NCI-H1048 (cell line): ENCODE measurements at regions not wholly inside any gene's neighbourhood (a gene's known extent, or its start where the extent isn't known, plus 50 kb on each side); places are given as distances from the start of the nearest gene placed in this dataset.
"Not testable (repeated sequence)": the region's sequence is repeated elsewhere in the genome, so short reads cannot be mapped to it uniquely, and the experiment has no call there.

Experiments used
- DNase-seq: peaks from one replicate; lab custom pipeline; 2025; lab: John Stamatoyannopoulos, UW

DNA sequence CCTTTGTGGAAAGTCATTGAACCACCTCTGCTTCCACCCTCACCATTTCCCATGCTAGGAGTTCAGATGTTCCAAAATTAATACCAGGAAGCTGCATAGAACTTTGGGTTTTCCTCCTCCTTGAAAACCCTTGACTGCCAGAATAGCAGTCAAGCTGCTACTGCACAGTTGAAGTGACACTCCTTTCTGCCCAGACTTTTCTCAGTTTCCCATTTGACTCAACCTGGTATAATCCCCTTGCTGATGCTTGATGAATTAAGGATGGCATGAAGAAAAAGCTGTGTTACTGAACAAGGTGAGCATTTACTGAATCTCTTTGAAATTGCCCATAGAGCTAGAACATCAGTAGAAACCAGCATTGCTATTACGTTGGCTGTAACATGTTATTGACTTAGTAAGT lies 286.0 kb downstream of the EDEM1 start:
- no peak for DNase-seq

- DNase-seq = no peak
These were observed 288.9 kb downstream of the EDEM1 start for GRCh38 chr3:5476403-5476802.

DNA sequence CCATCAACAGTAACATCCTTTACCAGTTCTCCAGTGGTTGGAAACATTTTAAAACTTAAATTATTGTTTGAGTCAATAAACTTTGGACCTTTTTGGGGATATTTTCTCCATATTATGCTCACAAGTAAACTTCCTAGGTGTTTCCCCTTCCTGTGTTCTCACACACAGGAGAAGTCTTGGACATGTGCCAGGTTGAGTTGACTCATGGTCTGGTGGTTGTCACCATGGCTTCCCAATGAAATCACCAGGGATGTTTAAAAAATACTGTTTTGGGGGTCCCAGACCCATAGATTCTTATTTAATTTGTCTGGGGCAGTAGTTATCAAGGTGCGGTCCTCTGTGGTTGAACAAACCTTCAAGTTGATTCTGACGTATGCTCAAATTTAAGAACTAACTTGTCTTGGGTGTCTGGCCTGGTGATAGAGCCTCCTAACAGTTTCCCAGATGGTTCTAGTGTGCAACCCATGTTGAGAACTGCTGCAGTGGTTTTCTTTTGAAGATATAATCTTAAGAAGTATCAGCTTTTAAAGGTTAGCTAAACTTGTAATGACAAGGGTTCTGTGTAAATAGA lies 291.8 kb downstream of the EDEM1 start:
- no peak for DNase-seq

- DNase-seq = no peak
These were observed 292.7 kb downstream of the EDEM1 start for GRCh38 chr3:5480190-5480589.

GRCh38 chr3:5485427-5485826 lies 297.9 kb downstream of the EDEM1 start:
- no peak for DNase-seq

DNA sequence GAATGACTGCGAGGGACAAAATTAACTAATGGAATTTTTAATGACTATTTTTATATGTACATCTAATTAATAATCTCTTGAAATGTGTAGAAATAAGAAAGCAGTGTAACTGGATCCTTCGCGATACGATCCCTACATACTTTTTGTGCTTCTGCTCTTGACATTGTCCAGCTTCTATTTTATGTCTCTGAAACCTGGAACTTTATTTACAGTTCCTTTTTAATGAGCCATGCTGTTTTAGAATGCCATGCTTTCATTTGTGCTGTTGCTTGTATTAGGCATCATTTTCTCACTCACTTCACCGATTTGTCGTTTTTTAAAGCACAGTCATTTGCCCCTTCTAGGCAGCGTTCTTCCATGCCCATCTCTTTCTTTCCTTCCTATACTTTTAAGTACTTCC lies 301.3 kb downstream of the EDEM1 start:
- no peak for DNase-seq

GRCh38 chr3:5489536-5489935 lies 302.0 kb downstream of the EDEM1 start:
- no peak for DNase-seq

- no peak for DNase-seq
These were observed 307.5 kb downstream of the EDEM1 start for GRCh38 chr3:5494905-5495519.

GRCh38 chr3:5497497-5497896 lies 310.0 kb downstream of the EDEM1 start:
- no peak for DNase-seq

DNA sequence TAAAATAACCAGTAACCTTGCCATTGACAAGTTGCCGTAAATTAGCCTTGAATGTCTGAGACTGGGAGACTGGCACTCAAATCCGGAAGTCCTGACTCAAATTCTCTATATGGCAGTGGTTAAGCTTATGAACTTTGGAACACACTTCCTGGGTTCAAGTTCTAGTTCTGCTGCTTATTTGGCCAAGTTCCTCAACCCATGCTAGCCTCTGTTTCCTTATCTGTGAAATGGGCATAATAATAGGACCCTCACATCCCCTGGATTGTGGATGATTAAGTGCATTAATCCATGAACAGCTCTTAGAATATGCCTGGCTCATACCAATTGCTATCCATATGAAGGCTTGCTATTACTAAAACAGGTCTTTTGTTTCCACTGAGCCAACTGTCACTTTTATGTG lies 311.5 kb downstream of the EDEM1 start:
- no peak for DNase-seq

DNA sequence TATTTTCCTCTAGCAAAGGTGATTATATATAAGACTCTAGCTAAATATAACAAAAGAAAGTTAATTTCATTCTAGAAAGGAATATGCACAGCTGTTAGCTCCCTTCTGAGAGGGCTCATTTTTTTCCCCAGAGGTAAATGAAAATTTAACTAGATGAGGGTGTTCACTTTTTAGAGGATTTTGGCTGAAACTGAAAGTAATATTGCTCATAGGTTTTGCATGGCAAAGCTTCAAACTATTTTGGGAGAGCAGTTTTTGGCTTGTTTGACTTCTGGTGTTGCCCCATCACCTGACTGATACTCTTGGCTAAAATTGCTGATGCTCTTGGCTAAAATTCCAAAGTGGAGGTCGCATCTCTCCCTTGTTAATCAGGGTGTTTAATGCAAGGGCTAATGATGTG lies 311.9 kb downstream of the EDEM1 start:
- DNase-seq = no peak

GRCh38 chr3:5503136-5503535 lies 315.6 kb downstream of the EDEM1 start:
- no peak for DNase-seq

GRCh38 chr3:5504135-5504534 lies 316.6 kb downstream of the EDEM1 start:
- no peak for DNase-seq

DNA sequence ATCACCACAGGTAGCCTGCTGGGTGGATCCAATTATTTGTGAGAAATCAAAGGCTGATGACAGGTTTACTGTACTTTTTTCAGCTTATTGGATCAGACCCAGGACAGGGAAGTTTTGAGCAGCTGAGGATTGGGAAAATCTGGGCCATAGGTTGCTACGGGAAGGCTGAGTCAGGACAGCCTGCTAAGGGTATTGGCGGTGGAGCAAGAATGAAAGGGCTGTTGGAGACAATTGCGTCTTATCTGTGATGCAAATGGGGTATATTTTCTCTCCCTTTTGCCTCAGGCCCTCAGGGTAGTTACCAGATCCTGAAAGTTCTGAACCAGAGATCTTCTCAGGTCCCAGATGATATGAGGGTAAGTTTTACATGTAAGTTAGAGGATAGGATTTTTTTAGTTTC lies 317.7 kb downstream of the EDEM1 start:
- no peak for DNase-seq

DNA sequence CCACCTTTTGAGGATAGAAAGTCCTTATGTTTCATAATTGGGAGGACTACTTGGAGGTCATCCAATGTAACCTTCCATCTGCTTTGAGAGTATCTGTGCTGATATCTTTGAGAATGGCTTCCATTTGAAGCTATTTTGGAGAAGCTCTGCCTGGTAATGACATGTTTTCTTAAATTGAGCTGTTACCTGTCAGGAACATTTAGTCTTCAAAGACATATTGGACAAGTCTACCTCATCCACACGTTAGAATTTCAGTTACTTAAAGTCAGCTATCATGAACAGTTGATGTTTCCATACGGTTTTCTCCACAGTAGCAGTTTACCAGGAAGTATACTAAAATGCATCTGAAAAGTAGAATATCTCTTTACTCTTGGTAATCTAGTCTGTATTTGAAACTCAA lies 318.5 kb downstream of the EDEM1 start:
- DNase-seq = no peak

- DNase-seq = not testable (repeated sequence)
These were observed 321.4 kb downstream of the EDEM1 start for GRCh38 chr3:5508860-5509259.

DNA sequence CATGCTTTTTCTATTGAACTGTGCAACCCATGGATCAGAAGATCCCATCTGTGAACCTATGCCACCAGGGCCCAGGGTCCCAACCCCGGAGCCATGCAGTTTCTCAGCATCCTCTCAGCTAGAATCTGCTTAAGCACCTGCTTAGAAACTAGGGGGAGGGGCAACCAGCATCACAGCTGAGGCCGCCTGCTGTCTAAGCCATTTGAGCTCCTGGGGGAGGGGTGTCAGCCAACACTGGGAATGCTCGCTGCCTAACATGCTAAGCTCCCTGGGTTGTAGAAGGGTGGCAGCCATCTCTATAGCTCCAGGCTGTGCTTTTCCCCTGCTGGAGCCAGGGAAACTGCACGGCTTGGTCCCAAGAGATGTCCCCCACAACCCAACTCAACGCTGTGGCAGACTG lies 322.8 kb downstream of the EDEM1 start:
- no peak for DNase-seq

DNA sequence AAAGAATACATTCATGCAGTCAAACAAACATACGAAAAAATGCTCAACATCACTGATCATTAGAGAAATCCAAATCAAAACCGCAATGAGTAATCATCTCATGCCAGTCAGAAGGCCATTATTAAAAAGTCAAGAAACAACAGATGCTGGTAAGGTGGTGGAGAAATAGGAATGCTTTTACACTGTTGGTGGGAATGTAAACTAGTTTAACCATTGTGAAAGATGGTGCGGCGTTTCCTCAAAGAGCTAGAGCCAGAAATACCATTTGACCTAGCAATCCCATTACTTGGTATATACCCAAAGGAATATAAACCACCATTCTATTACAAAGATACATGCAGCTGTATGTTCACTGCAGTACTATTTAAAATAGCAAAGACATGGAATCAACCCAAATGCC lies 330.4 kb downstream of the EDEM1 start:
- no peak for DNase-seq

GRCh38 chr3:5520237-5520636 lies 332.7 kb downstream of the EDEM1 start:
- no peak for DNase-seq

DNA sequence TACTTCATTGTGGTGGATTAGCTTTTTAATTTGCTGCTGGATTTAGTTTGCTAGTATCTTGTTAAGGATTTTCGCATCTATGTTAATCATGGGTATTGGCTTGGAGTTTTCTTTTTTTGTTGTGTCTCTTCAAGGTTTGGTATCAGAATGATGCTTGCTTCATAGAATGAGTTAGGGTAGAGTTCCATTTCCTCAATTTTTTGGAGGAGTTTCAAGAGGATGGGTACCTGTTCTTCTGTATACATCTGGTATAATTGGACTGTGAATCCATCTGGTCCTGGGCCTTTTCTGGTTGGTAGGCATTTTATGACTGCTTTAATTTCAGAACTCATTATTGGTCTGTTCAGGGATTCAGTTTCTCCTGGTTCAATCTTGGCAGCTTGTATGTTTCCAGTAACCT lies 335.6 kb downstream of the EDEM1 start:
- no peak for DNase-seq

- DNase-seq = no peak
These were observed 343.5 kb downstream of the EDEM1 start for GRCh38 chr3:5531039-5531438.

GRCh38 chr3:5531741-5532290 lies 344.3 kb downstream of the EDEM1 start:
- no peak for DNase-seq

GRCh38 chr3:5540532-5540931 lies 353.0 kb downstream of the EDEM1 start:
- no peak for DNase-seq

- no peak for DNase-seq
These were observed 355.0 kb downstream of the EDEM1 start for GRCh38 chr3:5542472-5542871.
